Liver (tissue), 8 donors: ENCODE measurements at regions not wholly inside any gene's neighbourhood (a gene's known extent, or its start where the extent isn't known, plus 50 kb on each side); places are given as distances from the start of the nearest gene placed in this dataset.

ENCODE experiments used
- DNase-seq: peaks from one replicate; pipeline ENCODE4 v3.0.0-alpha.2; 2017; ENCODE audit warnings: low spot score
- H3K27ac ChIP-seq, 2 donors: one replicate each; pipeline ENCODE4 v1.7.0; 2013; ENCODE audit warnings: inconsistent platforms in 2 of 2, low read length in 2 of 2, control low read depth in 1 of 2, low read depth in 1 of 2, mild to moderate bottlenecking in 1 of 2
- H3K27me3 ChIP-seq, 4 donors: one replicate each; pipeline versions ENCODE4 v1.6.1 to v1.7.0; 2013; ENCODE audit warnings: low read length in 3 of 4, inconsistent platforms in 1 of 4, mild to moderate bottlenecking in 1 of 4, moderate library complexity in 1 of 4; ENCODE audit not compliant: control insufficient read depth in 4 of 4, insufficient read depth in 4 of 4
- H3K36me3 ChIP-seq, 4 donors: one replicate each; pipeline versions ENCODE4 v1.6.1 to v1.7.0; 2013; ENCODE audit warnings: low read length in 3 of 4, mild to moderate bottlenecking in 3 of 4, low read depth in 1 of 4, moderate library complexity in 1 of 4; ENCODE audit not compliant: control insufficient read depth in 4 of 4, insufficient read depth in 3 of 4
- H3K4me1 ChIP-seq, 4 donors: one replicate each; pipeline versions ENCODE4 v1.6.1 to v1.7.0; 2013; ENCODE audit warnings: low read length in 3 of 4, mild to moderate bottlenecking in 3 of 4, moderate library complexity in 1 of 4; ENCODE audit not compliant: control insufficient read depth in 4 of 4, insufficient read depth in 4 of 4
- H3K4me3 ChIP-seq, 3 donors: one replicate each; pipeline versions ENCODE4 v1.6.1 to v1.7.0; 2013; ENCODE audit warnings: low read length in 3 of 3, control low read depth in 1 of 3, low read depth in 1 of 3, mild to moderate bottlenecking in 1 of 3
- H3K9ac ChIP-seq, 2 donors: one replicate each; pipeline ENCODE4 v1.7.0; 2013; ENCODE audit warnings: low read length in 2 of 2, mild to moderate bottlenecking in 2 of 2, moderate library complexity in 2 of 2, control low read depth in 1 of 2, low read depth in 1 of 2
- H3K9me3 ChIP-seq, 4 donors: one replicate each; pipeline versions ENCODE4 v1.6.1 to v1.7.0; 2013; ENCODE audit warnings: low read length in 3 of 4; ENCODE audit not compliant: control insufficient read depth in 4 of 4
- CTCF ChIP-seq: fragments of 150-350 bp; IDR thresholded peaks from 2 replicates; pipeline ENCODE4 v1.5.1; 2017; ENCODE audit warnings: improper control_type of control experiment, low read depth, low read length; ENCODE audit not compliant: missing input control
- EGR1 ChIP-seq, 2 donors: IDR thresholded peaks; 2 replicates each; pipeline ENCODE4 v1.6.1; 2016 to 2018; ENCODE audit warnings: antibody characterized with exemption in 2 of 2, low read depth in 2 of 2
- FOXA1 ChIP-seq: IDR thresholded peaks from 2 replicates; pipeline ENCODE4 v1.6.1; 2016; ENCODE audit warnings: antibody characterized with exemption
- FOXA2 ChIP-seq: IDR thresholded peaks from 2 replicates; pipeline ENCODE4 v1.6.1; 2016; ENCODE audit warnings: antibody characterized with exemption
- GABPA ChIP-seq, 2 donors: IDR thresholded peaks in 1 of 2; conservative IDR thresholded peaks in 1 of 2; 2 replicates each; pipeline ENCODE4 v1.6.1; 2016; ENCODE audit warnings: antibody characterized with exemption in 2 of 2, mild to moderate bottlenecking in 1 of 2, moderate library complexity in 1 of 2
- HNF4A ChIP-seq, 2 donors: conservative IDR thresholded peaks; 2 replicates each; pipeline ENCODE4 v1.6.1; 2016; ENCODE audit warnings: antibody characterized with exemption in 2 of 2, mild to moderate bottlenecking in 2 of 2
- HNF4G ChIP-seq: IDR thresholded peaks from 2 replicates; pipeline ENCODE4 v1.6.1; 2016; ENCODE audit warnings: antibody characterized with exemption
- JUND ChIP-seq, 2 donors: IDR thresholded peaks; 2 replicates each; pipeline ENCODE4 v1.6.1; 2016; ENCODE audit warnings: antibody characterized with exemption in 2 of 2
- MAX ChIP-seq: IDR thresholded peaks from 2 replicates; pipeline ENCODE4 v1.6.1; 2016; ENCODE audit warnings: antibody characterized with exemption
- RAD21 ChIP-seq, 2 donors: IDR thresholded peaks; 2 replicates each; pipeline ENCODE4 v1.6.1; 2016; ENCODE audit warnings: antibody characterized with exemption in 2 of 2, mild to moderate bottlenecking in 2 of 2
- REST ChIP-seq: IDR thresholded peaks from 2 replicates; pipeline ENCODE4 v1.6.1; 2016; ENCODE audit warnings: antibody characterized with exemption, mild to moderate bottlenecking
- RXRA ChIP-seq, 2 donors: IDR thresholded peaks; 2 replicates each; pipeline ENCODE4 v1.6.1; 2017 to 2018; ENCODE audit warnings: antibody characterized with exemption in 2 of 2, mild to moderate bottlenecking in 1 of 2
- SP1 ChIP-seq: IDR thresholded peaks from 2 replicates; pipeline ENCODE4 v1.6.1; 2018; ENCODE audit warnings: antibody characterized with exemption, mild to moderate bottlenecking
- TAF1 ChIP-seq: conservative IDR thresholded peaks from 2 replicates; pipeline ENCODE4 v1.6.1; 2016; ENCODE audit warnings: antibody characterized with exemption, mild to moderate bottlenecking
- ZBTB33 ChIP-seq: IDR thresholded peaks from 2 replicates; pipeline ENCODE4 v1.6.1; 2016; ENCODE audit warnings: antibody characterized with exemption
- WGBS: extraction: QIAGEN DNeasy Blood & Tissue Kit; methylation state at CpG from one replicate; pipeline ENCODE4 v1.1.7; 2013; 5-methylcytosine and 5-hydroxymethylcytosine counted together
- TF ChIP-seq, protein P1 (sequence below): IDR thresholded peaks from 2 replicates; pipeline ENCODE4 v1.6.1; 2016; ENCODE audit warnings: antibody characterized with exemption
- donor health status: healthy.
- donor health status: healthy.
- donor health status: healthy.
- donor health status: healthy.
- donor health status: healthy.

- DNase-seq, result no peak
- H3K36me3 ChIP-seq, result no peaks in the 10 kb centered on the region
- H3K27ac ChIP-seq, result no peak overlapping the region
- H3K4me1 ChIP-seq, result no peaks in the 10 kb centered on the region
- H3K4me3 ChIP-seq, result no peak overlapping the region
- WGBS, result 59% methylated on average over 2 of the region's 2 CpGs
- no peak overlapping the region for H3K9ac ChIP-seq
- H3K9me3 ChIP-seq, result no peaks in the 10 kb centered on the region
- no peaks in the 10 kb centered on the region for H3K27me3 ChIP-seq
- TF ChIP-seq GABPA (IDR thresholded peaks at IDR 0.05 in 1 of 2, conservative IDR thresholded peaks at IDR 0.05 in 1 of 2), result no peak
- TF ChIP-seq ZBTB33, result no peak
- no peak for TF ChIP-seq HNF4A (conservative IDR thresholded peaks at IDR 0.05)
- no peak for TF ChIP-seq JUND (IDR thresholded peaks at IDR 0.05)
- TF ChIP-seq REST, result no peak
- TF ChIP-seq HNF4G, result no peak
- TF ChIP-seq SP1, result no peak
- TF ChIP-seq FOXA2, result no peak
- TF ChIP-seq EGR1 (IDR thresholded peaks at IDR 0.05; ENCODE audit: low read depth in 2 of 2), result no peak
- no peak for TF ChIP-seq RXRA (IDR thresholded peaks at IDR 0.05)
- TF ChIP-seq MAX, result no peak
- TF ChIP-seq, protein P1, sequence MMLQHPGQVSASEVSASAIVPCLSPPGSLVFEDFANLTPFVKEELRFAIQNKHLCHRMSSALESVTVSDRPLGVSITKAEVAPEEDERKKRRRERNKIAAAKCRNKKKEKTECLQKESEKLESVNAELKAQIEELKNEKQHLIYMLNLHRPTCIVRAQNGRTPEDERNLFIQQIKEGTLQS, result no peak
- TF ChIP-seq FOXA1, result no peak
- TF ChIP-seq CTCF, result no peak
- no peak for TF ChIP-seq RAD21 (IDR thresholded peaks at IDR 0.05)
- TF ChIP-seq TAF1, result no peak
These were observed 568.0 kb upstream of the AADAT start for GRCh38 chr4:170657761-170658160.

GRCh38 chr4:170656506-170656905, 566.8 kb upstream of the AADAT start:
- Histone ChIP-seq H3K4me1 (no peaks in the 10 kb centered on the region), H3K27ac (no peak overlapping the region), H3K4me3 (no peak overlapping the region), H3K9me3 (no peaks in the 10 kb centered on the region), H3K9ac (no peak overlapping the region), H3K36me3 (no peaks in the 10 kb centered on the region), H3K27me3 (no peaks in the 10 kb centered on the region)
- no peak for DNase-seq
- WGBS, result 50% methylated on average over 2 of the region's 2 CpGs
- TF ChIP-seq GABPA (IDR thresholded peaks at IDR 0.05 in 1 of 2, conservative IDR thresholded peaks at IDR 0.05 in 1 of 2), result no peak
- TF ChIP-seq TAF1, result no peak
- no peak for TF ChIP-seq REST
- no peak for TF ChIP-seq RXRA (IDR thresholded peaks at IDR 0.05)
- no peak for TF ChIP-seq ZBTB33
- no peak for TF ChIP-seq CTCF
